Neutrophil (primary cell): ENCODE measurements at regions not wholly inside any gene's neighbourhood (a gene's known extent, or its start where the extent isn't known, plus 50 kb on each side); places are given as distances from the start of the nearest gene placed in this dataset.

Source experiments
- H3K27ac ChIP-seq: fragments of 200-600 bp; sonication (generic); 2 replicates; pipeline ENCODE4 v1.5.1; 2016; ENCODE audit warnings: mild to moderate bottlenecking, moderate library complexity
- H3K27me3 ChIP-seq: fragments of 200-600 bp; sonication (generic); 2 replicates; pipeline ENCODE4 v1.6.0; 2016; ENCODE audit warnings: mild to moderate bottlenecking
- H3K36me3 ChIP-seq: fragments of 200-600 bp; sonication (generic); 2 replicates; pipeline ENCODE4 v1.5.1; 2017
- H3K4me1 ChIP-seq, 2 experiments: fragments of 200-600 bp in 1 of 2; sonication (generic) in 1 of 2; 1 replicate in 1 of 2; 2 replicates in 1 of 2; pipeline versions ENCODE4 v1.5.1 to v1.6.1; 2013 to 2016; ENCODE audit warnings: low read depth in 1 of 2, low read length in 1 of 2, mild to moderate bottlenecking in 1 of 2, moderate library complexity in 1 of 2; ENCODE audit not compliant: control insufficient read depth in 1 of 2, insufficient read depth in 1 of 2
- H3K4me3 ChIP-seq, 2 experiments: fragments of 200-600 bp in 1 of 2; sonication (generic) in 1 of 2; 1 replicate in 1 of 2; 2 replicates in 1 of 2; pipeline ENCODE4 v1.5.1; 2013 to 2016; ENCODE audit warnings: low read depth in 1 of 2, low read length in 1 of 2, mild to moderate bottlenecking in 1 of 2, moderate library complexity in 1 of 2
- H3K9me3 ChIP-seq: fragments of 200-600 bp; sonication (generic); 2 replicates; pipeline ENCODE4 v1.5.1; 2016
- TF ChIP-seq, protein P1 (sequence below): fragments of 200-600 bp; sonication (generic); IDR thresholded peaks from 2 replicates; pipeline ENCODE4 v1.5.1; 2016; ENCODE audit warnings: antibody characterized with exemption

DNA sequence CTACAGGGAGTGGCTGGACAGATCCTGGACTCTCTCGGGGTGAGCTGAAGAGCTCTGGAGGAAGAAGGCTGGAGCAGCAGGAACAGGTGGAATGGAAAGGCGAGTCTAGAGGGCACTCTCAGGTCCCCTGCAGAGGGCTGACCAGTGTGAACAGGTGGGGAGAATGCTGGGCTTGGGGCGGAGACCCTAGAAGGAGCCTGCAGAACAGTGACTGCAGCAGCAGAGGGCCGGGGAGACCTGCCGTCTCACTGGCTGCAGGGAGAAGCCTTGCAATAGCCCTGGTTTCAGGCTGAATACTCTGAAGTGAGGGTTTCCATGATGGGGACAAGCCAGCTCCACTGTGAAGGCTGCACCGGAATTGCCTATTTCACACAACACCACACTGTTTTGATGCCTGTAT, 626.7 kb upstream of the SALL3 start:
- no peak overlapping the region for H3K4me3 ChIP-seq

DNA sequence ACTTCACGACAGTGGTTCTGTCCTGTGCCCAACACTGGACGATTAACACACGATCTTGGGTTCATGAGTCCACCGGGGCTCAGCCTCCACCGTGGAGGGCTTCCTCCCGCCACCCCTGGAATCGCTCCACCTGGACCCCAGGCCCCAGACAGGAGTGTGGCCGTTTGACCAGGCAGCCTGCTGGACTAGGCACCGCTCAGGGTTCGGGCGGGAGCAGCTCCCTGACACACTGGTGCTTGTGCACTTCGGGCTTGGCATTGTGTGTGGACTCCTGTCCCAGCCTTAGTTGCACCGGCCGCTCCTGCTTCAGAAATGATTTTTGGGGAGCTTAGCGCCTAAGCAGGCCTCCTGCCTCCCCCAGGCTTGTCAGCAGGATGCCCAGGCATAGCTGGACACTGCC, 617.4 kb upstream of the SALL3 start:
- no peaks in the 10 kb centered on the region for H3K36me3 ChIP-seq
- TF ChIP-seq, protein P1, sequence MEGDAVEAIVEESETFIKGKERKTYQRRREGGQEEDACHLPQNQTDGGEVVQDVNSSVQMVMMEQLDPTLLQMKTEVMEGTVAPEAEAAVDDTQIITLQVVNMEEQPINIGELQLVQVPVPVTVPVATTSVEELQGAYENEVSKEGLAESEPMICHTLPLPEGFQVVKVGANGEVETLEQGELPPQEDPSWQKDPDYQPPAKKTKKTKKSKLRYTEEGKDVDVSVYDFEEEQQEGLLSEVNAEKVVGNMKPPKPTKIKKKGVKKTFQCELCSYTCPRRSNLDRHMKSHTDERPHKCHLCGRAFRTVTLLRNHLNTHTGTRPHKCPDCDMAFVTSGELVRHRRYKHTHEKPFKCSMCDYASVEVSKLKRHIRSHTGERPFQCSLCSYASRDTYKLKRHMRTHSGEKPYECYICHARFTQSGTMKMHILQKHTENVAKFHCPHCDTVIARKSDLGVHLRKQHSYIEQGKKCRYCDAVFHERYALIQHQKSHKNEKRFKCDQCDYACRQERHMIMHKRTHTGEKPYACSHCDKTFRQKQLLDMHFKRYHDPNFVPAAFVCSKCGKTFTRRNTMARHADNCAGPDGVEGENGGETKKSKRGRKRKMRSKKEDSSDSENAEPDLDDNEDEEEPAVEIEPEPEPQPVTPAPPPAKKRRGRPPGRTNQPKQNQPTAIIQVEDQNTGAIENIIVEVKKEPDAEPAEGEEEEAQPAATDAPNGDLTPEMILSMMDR, result no peak
- no peak overlapping the region for H3K4me3 ChIP-seq
- no peak overlapping the region for H3K27ac ChIP-seq
- no peaks in the 10 kb centered on the region for H3K9me3 ChIP-seq
- no peaks in the 10 kb centered on the region for H3K27me3 ChIP-seq
- H3K4me1 ChIP-seq, result no peaks in the 10 kb centered on the region

More for the DNA sequence above, 626.7 kb upstream of the SALL3 start:
- no peaks in the 10 kb centered on the region for H3K9me3 ChIP-seq
- H3K27me3 ChIP-seq, result no peaks in the 10 kb centered on the region
- no peaks in the 10 kb centered on the region for H3K4me1 ChIP-seq
- no peak overlapping the region for H3K27ac ChIP-seq
- TF ChIP-seq, protein P1, result no peak
- H3K36me3 ChIP-seq, result no peaks in the 10 kb centered on the region

- Histone ChIP-seq H3K4me3 (no peak overlapping the region), H3K27me3 (no peaks in the 10 kb centered on the region), H3K4me1 (no peaks in the 10 kb centered on the region), H3K36me3 (no peaks in the 10 kb centered on the region), H3K27ac (no peak overlapping the region), H3K9me3 (no peaks in the 10 kb centered on the region)
- TF ChIP-seq, protein P1, result no peak
Measured at GRCh38 chr18:78363556-78364387, 615.8 kb upstream of the SALL3 start.

DNA sequence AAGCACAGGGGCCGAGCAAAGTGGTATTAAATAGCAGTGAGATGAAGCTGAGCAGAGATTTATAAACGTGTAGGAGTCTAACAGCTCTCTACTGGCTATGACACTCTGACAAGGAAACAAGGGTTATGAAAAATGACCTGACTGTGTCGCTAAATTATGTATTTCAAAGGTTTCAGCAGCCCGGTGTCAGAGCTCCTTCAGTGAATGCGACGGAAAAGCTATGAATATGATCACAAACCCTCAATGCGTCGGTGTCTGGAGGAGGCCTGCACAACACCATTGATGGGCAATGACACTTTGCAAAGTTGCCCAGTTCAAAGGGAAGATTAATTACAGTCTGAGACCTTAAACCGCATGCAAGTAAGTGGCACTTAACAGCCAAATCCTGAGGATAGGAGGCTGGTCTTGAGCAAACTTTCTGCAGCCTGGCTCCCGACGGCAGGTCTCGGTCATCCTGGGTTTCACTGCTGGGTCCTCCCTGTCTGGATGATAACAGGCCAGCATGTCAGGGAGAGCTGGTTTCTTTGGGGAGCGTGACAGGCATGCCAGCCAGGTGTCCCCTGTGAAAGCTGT, 615.1 kb upstream of the SALL3 start:
- H3K4me1 ChIP-seq, result no peaks in the 10 kb centered on the region
- H3K9me3 ChIP-seq, result no peaks in the 10 kb centered on the region
- TF ChIP-seq, protein P1, result no peak
- H3K27me3 ChIP-seq, result no peaks in the 10 kb centered on the region
- H3K4me3 ChIP-seq, result no peak overlapping the region
- no peak overlapping the region for H3K27ac ChIP-seq
- no peaks in the 10 kb centered on the region for H3K36me3 ChIP-seq

- H3K27ac ChIP-seq, result no peak overlapping the region
- TF ChIP-seq, protein P1, result no peak
- no peak overlapping the region for H3K4me3 ChIP-seq
- H3K4me1 ChIP-seq, result no peaks in the 10 kb centered on the region
- H3K27me3 ChIP-seq, result no peaks in the 10 kb centered on the region
- no peaks in the 10 kb centered on the region for H3K36me3 ChIP-seq
- H3K9me3 ChIP-seq, result no peaks in the 10 kb centered on the region
Measured at GRCh38 chr18:78367996-78368395, 611.6 kb upstream of the SALL3 start.
